ENCODE measurements at regions not wholly inside any gene's neighbourhood (a gene's known extent, or its start where the extent isn't known, plus 50 kb on each side); places are given as distances from the start of the nearest gene placed in this dataset.
"Not testable (repeated sequence)": the region's sequence is repeated elsewhere in the genome, so short reads cannot be mapped to it uniquely, and the experiment has no call there.

DNA sequence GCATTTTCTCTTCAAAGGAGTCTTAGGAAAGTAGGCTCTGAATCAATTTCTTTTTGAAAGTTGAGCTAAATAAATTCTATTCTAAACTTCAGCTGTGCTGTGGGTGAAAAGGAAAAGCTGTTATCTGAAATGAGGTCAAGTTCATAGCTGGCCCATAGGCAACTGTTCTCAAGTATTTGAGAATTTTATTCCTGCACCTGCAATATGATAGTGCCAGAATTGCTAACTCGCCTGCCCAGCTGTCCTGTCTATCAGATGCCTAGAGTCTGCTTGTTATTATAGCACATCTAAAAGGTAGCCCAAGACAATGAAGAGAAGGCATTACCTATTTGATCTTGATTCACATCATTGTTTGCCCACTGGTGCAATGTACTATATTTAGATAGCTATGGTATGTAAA, 798.7 kb downstream of the DIPK2A start:
- DNase-seq = no peak

DNA sequence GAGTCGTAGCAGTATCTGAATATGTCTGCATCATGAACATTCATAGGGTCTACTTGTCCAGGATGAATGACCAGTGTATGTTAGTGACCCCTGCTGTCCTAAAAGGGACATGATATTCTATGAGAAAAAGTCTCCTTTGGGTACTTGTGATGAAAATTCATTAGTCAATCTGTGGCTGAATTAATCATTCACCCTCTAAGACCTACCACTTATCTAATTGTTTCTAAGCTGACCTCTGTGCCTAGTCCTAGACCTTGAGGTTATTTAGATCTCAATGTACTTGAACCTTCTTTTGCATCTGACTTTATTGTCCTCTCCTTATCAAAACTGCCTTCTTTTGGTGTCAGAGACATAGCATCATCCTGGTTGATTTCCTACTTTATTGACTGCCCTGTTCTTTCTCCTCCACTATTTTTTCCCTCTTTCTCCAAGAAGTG, 799.3 kb downstream of the DIPK2A start:
- no peak for DNase-seq

DNA sequence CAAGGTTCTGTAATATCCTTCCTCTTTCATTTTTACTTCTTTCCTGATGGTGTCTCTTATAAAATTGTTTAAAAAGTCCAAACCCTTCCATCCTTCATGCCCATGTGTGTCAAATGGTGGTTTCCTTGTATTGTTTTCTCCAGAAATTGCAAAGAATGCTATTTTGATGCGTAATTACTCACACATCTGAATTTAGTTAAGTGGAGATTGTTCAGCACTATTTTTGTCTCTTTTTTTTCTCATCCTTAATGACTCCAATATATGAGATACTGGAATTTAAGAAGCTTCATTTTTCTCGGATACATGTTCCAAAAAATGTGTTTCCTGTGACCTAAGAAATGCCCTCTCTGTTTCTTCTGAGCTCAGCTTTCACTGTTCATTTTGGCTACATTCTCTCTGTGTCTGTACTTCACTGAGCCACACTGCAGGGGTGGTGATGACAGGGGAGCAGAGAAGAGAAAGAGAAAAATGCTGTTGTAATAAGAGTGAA, 799.8 kb downstream of the DIPK2A start:
- no peak for DNase-seq

DNA sequence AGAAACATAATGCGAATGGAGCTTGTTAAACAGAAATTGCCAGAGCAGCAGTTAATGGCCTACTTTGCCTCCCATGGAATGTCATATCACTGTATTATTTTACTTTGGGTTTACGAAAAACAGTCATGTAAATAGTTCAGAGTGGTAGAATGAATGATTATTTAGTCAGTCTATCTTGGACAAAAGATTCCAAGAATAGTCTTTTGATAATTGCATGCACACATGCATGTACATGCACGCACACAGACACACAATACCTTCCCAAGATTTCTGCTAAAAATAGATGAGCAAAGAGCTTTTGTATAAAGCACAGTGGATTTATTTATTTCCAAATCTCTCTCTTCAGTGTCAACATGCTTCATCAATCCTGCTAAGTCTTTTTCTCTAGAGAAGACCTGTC, 800.7 kb downstream of the DIPK2A start:
- DNase-seq = no peak

DNA sequence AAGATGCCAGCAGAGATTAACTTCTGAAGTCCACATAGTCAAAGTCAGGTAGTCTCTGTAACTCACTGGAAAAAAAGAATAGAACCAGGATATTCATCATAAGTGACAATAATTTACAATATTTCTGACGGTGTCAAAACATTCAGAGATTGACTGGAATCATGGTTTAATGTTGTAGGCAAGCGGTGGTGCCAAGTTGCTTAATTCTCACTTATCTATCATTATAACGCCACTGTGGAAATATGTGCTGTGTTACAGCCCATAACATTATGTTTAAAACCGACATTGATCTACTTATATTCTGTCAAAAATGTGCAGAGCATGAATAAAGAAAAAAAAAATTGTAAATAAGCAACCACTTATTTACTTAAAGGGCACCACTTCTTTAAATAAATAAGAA, 801.7 kb downstream of the DIPK2A start:
- no peak for DNase-seq

DNA sequence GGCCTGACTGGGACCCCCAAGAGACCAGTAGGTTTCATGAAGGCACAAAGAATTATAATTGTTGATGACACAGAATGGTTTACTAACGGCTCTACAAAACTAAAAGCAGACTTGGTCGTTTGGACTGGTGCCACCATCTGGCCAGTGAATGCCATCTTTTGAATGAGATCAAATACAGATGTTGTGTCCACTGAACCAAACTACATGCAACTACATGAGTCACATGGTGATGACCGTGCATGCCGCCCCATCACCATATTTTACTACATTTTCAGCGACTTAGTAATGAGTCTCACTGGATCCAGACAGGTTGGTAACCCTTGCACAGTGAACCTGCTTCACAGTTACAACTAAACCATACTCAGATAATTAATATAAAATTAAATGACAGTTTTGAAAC, 803.3 kb downstream of the DIPK2A start:
- no peak for DNase-seq

DNA sequence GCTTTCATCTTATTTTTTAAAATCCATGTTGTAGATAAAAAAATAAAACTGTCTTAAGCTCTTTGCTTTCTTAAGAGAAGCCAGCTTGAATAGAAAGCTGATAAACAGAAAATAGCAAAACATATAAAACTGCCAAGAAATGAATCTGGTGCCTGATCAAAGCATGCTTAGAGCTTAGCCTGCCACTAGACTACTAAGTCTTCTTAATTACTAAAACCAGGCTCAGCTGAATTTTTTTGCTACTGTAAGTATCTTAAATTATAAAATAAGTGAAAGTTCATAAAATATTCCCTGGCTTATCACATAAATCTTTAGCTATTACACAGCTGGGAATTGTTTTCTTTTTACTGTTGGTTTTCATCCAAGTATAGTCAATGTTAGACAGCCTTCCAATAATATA, 803.9 kb downstream of the DIPK2A start:
- DNase-seq = no peak

DNA sequence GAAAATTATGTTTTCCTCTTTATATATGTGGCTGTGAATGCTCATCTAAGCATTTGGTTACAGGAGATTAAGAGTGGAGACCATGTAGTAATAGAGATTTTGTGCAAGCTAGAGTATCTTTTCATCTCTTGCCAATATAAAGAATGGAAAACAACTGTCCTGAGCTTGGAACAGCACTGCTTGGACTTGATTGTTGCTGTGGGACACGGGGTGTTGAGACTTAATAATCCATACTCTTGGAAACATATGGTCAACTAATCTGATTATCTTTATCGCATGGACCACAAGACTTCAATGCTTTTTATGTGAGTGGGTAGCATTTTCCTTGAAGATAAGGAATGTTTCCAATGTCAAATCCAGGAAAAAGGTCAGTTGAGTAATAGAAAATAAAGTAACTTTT, 806.3 kb downstream of the DIPK2A start:
- DNase-seq = no peak

DNA sequence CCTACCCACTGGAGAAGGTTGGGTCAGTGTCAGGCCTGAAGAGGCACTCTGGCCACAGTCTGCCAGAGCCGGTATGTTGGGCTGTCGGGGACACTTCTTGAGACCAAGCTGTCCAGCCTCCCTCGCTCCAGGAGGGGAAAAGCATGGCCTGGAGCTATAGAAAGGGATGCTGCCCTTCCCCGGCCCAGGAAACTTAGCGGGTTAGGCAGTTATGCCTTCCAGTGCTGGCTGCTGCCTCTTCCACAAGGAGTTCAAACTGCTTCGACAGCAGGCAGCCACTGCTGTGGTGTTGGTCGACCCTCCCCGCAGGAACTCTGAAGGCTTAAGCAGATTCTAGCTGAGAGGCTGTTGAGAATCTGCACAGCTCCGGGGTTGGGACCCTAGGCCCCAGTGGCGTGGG, 819.4 kb downstream of the DIPK2A start:
- no peak for DNase-seq

DNA sequence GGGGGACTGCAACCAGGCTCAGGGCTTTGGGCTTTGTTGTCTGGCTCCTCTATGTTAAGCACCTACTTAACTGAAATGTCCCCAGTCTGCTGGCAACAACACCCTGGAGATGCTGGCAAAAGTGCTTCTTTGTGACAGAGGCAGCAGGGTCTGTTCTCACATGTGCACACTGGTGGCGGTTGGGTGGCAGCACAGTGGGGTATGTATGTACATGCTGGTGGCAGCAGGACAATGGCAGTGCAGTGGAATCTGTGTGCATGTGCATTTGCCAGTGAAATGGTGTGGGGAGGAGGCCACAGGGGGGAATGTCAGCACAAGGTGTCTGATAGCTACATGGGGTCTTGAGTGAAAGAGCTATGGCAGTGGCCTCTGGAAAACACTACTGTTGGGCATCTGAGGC, 830.3 kb downstream of the DIPK2A start:
- no peak for DNase-seq

DNA sequence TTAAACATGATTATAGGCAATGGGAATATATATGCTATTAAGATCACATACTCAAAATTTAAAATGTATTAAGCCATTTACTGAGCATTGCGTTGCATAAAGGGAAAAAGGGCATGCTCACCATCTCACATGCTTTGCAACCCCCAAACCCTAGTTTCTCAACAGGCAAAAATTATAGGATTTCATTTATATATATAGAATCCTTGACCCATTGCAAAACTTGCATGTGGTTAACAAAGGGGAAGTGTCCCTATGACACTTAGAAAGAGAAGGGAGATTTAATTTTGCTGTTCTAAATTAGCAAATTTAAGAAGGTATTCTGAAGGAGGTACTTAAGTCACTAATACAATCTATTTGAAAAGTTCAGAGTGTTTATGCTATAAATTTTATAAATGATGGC, 837.8 kb downstream of the DIPK2A start:
- DNase-seq = no peak

DNA sequence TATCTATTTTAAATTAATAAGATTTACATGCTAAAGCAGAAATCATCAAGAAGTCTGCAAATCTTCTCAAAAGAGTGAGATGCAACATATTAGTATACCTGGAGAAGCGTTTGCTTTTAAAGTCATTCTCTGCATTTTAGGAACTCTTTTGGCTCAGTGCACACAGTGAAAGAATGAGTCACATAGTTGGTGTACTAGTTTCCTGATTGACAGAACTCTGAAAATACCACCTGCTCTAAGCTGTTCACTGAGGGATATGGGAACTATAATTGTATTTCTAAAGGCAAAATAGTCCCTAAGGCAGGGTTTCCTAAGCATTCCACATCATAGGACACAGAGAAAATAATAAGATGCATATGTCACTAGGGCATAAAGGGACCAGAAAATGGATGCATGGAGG, 838.5 kb downstream of the DIPK2A start:
- DNase-seq = no peak

DNA sequence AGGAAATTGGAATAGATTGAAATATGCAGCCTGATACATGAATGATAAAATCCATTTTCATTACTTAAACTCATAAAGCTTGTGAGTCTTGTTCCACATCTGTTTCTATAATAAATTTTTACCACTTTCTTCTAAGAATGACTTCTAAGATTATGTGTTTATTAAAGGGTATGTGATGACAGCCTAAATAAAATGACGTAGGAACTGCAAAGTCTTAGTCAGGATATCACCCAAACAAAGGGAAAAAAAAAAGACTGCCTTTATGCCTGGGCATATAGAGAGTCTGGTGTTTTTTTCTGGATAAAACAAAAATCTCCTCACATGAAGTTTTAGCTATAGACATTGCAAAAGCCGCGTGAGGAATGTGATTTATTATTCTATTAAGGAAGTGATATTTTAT, 844.0 kb downstream of the DIPK2A start:
- no peak for DNase-seq

DNA sequence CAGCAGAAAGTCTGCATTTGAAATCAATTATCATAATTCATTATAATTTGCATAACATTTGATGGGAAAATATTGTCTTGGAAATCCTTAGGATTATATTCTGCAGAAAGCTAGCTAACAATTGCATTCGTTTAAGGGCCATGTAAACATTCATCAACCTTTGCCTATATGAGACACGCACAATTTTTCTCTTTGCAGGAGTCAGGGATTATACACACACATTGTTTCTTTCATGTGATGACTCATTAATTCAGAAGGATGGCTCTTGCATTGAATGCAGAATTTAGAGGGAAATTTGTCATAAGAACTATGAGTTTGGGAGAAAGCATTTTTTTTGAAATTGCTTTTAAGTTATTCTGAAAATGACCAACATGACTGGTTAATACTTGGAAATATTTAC, 844.7 kb downstream of the DIPK2A start:
- no peak for DNase-seq

DNA sequence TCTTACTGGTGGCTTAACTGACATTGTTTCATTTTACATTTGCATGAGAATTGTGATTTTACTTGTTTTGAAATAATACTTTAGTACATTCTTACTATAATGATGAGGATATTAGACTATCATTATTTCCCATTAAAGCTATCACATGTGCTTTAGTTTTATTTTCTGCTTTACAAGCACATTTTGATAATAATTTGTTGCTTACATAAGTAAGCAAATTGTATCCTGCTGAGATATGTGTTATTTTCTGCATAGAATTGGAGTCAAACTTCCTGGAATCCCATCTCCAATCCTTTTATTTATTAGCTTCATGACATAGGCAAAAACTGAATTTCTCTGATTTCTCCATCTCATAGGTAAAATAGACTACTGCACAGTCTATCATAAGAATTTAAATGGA, 847.4 kb downstream of the DIPK2A start:
- DNase-seq = no peak

DNA sequence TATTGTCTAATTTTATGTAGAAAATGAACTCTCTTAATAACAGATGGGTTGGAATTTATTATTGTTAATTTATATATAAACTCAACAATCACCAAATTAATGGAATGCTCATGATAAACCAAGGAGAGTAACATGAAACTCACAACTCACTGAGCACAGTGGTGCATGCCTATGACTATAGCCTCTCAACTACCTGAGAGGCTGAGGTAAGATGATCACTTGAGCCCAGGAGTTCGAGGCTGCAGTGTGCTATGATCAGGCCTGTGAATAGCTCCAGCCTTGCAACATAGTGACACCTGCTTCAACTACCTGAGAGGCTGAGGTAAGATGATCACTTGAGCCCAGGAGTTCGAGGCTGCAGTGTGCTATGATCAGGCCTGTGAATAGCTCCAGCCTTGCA, 848.6 kb downstream of the DIPK2A start:
- DNase-seq = not testable (repeated sequence)

DNA sequence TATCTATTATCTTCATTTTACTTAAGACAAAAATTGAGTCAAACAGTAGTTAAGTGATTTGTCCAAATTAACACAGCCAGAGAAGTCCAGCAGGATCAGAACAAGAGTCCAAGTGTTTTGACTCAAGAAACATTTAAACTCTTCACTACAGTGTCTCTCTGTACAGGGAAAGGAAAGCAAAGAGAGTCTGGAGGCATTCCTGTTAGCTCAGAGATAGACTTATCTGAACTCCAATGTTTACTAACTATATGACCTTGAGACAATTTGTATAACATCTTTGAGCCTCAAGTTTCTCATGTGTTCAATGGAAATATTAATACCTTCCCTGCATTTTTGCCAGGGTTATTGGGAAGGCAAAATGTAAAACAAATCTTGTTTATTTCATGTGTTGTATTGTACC, 849.1 kb downstream of the DIPK2A start:
- DNase-seq = no peak

DNA sequence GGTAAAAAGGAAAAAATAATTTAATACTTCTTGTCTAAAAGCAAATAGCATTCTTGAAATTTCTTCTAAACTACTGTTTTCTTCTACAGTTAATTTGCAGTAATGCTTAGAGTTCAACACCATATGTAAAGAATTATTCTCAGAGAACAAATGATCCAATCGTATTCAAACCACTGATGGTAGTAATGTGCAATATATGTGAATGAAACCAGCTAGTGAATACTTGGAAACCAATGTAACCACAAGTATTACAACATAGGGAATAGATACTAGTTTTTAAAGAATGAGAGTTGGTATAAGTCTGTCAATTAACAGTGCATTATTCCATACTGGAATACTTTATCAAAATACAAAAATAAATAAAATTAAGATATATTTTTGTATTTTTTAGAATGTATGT, 850.0 kb downstream of the DIPK2A start:
- no peak for DNase-seq

DNA sequence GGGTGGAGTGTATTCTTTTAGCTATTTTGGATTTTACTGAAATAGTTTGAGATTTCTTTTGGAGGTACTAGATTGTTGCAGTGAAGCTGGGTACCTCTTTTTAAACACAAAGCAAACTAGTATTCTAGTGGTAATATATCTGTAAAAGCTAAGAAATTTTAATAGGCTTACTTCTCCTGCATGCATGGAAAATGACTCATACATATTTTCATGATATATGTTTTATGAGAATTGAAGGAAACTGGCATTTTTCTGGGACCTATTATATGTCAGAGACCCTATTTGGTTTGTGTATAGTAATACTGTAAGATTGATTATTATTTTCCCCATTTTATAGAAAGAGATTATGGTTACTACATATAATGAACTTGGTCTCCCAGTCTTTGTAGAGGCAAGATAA, 851.0 kb downstream of the DIPK2A start:
- no peak for DNase-seq

DNA sequence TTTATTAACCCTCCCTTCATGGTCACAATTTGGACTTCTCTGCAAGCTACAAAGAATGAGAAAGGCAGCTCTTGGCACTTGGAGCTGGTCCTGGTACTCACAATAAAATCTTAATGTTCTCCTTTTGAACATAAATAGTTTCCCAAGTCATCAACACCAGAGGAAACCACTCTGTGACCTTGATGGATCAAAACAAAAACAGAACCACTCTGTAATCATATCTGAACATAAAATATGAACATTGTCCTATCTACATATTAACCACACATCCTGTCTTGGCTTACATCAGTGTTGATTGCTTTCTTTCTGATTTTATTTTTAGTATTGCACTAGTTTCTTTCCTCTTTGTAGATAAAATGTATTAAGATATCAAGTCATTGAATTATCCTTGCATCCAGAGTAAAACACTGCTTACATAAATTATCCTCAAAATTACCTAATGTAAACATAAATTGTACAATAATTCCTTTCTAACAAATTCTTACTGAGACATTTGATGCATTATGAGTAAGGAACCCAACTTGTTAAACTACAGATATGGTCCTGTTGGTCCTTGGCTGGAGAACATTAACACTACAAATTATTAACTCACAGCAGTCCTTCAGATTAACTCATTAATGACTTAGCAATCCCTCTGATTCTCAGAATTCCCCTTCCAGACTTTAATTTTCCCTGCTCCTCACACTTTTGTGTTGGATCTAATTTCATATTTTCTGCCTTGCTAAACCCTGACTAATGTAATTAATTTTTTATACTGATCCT, 860.5 kb downstream of the DIPK2A start:
- no peak for DNase-seq

DNA sequence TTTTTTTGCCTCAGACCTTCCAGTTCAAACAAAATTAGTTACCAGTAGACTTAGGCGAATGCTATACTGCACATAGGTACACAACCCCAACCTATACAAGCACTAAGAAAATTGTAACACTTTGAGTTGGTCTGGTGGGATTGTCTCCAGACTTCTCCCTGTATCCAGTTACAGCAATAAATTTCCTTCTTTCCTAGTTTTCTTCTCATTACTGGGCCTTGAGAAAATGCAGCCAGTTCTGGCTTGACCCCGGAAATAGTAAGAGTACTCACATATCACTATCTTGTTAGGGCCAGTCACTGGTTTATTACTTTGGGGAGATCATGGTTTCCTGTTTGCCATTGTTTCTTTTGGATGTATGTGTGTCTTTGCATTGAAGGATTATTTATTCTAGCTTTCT, 868.4 kb downstream of the DIPK2A start:
- no peak for DNase-seq

DNA sequence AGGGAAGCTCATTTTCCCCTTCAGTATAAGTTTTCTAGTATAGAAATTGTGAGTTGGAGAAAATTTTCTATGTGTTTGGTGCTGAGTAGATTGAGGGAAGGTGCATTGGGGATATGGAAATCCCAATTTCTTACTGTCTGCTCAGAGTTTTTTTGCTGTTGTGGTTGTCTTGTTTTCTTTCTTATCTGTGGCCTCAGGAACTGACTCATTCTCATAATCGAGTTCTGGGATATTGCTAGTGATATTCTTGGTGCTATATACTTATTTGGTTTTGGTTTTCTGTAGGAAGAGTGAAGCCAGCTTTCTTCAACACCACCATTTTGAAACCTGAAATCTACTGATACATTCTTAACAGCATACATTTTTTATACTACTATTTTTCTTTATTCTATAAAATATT, 869.2 kb downstream of the DIPK2A start:
- DNase-seq = no peak

DNA sequence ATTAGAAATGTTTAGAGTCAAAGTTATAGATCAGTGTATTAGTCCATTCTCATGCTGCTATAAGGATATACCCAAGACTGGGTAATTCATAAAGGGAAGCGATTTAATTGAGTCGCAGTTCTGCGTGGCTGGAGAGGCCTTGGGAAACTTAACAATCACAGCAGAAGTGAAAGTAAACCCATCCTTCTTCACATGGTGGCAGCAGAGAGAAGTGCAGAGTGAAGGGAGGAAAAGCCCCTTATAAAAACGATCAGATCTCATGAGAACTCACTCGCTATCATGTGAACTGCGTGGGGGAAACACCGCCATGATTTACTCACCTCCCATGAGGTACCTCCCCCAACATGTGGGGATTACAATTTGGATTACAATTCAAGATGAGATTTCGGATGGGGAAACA, 871.5 kb downstream of the DIPK2A start:
- no peak for DNase-seq

DNA sequence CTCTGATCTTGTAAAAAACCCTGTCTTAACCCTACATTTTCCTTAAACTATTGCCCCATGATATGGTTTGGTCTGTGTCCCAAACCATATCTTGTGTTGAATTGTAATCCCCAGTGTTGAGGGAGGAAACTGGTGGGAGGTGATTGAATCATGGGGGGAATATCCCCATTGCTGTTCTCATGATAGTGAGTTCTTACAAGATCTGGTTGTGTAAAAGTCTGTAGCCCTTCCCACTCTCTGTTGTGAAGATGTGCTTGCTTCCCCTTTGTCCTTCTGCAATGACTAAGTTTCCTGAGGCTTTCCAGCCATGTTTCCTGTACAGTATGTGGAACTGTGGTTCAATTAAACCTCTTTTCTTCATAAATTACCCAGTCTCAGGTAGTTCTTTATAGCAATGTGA, 881.4 kb downstream of the DIPK2A start:
- no peak for DNase-seq

DNA sequence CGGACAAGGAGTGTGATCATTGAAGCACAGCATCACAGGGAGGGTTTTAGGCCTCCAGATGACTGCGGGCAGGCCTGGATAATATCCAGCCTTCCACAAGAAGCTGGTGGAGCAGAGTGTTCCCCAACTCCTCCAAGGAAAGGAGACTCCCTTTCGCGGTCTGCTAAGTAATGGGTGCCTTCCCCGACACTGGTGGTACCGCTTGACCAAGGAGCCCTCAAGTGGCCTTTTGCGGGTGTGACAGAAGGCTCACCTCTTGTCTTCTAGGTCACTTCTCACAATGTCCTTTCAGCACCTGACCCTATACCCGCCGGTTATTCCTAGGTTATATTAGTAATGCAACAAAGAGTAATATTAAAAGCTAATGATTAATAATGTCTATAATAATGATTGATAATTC, 882.4 kb downstream of the DIPK2A start:
- DNase-seq = not testable (repeated sequence)

All from NCI-H1930 (cell line).